Prostate gland (tissue), 2 donors: ENCODE measurements at regions not wholly inside any gene's neighbourhood (a gene's known extent, or its start where the extent isn't known, plus 50 kb on each side); places are given as distances from the start of the nearest gene placed in this dataset.

Experiments used
- POLR2AphosphoS5 ChIP-seq: sonication (generic); formaldehyde crosslinking; IDR thresholded peaks from one replicate; pipeline ENCODE4 v1.6.1; 2017; ENCODE audit warnings: antibody characterized with exemption
- TF ChIP-seq, protein P1 (sequence below), 4 experiments: fragments of 200-600 bp in 2 of 4; fragments of 450-650 bp in 2 of 4; sonication (generic) in 2 of 4; IDR thresholded peaks; 1 replicate in 3 of 4; 2 replicates in 1 of 4; pipeline ENCODE4 v1.5.1; 2016 to 2019; ENCODE audit warnings: antibody characterized with exemption in 4 of 4, mild to moderate bottlenecking in 2 of 4, moderate library complexity in 2 of 4

DNA sequence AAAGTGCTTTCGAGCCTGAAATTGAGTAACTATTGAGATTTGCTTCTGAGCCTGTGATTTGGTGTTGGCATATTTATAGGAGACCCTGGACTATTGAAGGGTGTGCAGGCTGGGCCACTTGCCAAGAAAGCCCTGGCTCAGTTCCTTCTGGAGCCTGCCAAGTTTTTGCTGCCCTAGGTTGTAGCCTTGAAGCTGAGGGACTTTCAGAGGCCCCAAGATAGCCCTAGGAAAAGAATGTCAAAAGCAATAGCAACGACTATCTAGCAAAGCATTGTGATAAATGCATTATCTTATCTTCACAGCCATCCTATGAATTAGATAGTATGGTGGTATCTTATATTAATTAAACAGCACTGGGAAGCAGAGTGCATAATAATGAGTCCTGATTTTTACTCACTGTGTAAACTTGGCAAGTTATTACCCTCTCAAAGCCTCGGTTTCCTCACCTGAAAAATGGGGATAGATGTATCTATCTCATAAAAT, 473.7 kb upstream of the PODXL start:
- TF ChIP-seq, protein P1, sequence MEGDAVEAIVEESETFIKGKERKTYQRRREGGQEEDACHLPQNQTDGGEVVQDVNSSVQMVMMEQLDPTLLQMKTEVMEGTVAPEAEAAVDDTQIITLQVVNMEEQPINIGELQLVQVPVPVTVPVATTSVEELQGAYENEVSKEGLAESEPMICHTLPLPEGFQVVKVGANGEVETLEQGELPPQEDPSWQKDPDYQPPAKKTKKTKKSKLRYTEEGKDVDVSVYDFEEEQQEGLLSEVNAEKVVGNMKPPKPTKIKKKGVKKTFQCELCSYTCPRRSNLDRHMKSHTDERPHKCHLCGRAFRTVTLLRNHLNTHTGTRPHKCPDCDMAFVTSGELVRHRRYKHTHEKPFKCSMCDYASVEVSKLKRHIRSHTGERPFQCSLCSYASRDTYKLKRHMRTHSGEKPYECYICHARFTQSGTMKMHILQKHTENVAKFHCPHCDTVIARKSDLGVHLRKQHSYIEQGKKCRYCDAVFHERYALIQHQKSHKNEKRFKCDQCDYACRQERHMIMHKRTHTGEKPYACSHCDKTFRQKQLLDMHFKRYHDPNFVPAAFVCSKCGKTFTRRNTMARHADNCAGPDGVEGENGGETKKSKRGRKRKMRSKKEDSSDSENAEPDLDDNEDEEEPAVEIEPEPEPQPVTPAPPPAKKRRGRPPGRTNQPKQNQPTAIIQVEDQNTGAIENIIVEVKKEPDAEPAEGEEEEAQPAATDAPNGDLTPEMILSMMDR (IDR thresholded peaks at IDR 0.05) = no peak
- TF ChIP-seq POLR2AphosphoS5 = no peak
